ENCODE measurements at regions not wholly inside any gene's neighbourhood (a gene's known extent, or its start where the extent isn't known, plus 50 kb on each side); places are given as distances from the start of the nearest gene placed in this dataset.

DNA sequence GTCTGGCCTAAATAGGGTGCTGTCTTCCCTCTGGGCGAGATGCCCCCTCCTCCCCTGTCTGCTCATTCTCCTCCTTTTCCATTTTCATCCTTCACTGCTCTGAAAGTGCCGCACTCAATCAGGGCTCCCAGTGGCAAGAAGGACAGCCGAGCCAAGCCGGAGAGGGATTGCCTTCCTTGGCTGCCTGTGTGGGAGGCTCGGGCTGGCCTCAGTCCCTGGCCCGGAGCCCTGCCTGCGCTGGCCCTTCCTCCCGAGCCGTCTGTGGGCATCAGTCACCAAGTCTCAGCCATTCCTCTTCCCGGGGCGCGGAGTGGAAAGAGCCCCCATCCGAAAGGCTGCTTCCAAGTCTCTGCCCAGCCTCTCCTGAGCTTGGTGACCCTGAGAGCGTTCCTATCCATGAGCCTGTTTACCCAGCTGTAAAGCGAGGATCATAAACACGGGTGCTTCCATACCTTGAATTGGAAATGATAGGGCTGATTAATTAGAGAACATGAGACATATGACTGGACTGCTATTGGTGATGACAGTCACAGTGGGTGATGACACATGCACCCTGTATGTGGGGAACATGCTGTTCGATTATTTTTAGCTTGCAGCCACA, 59.1 kb upstream of the TLE3 start:
- no peaks in the 10 kb centered on the region for H3K9me3 ChIP-seq
- TF ChIP-seq, protein P1, sequence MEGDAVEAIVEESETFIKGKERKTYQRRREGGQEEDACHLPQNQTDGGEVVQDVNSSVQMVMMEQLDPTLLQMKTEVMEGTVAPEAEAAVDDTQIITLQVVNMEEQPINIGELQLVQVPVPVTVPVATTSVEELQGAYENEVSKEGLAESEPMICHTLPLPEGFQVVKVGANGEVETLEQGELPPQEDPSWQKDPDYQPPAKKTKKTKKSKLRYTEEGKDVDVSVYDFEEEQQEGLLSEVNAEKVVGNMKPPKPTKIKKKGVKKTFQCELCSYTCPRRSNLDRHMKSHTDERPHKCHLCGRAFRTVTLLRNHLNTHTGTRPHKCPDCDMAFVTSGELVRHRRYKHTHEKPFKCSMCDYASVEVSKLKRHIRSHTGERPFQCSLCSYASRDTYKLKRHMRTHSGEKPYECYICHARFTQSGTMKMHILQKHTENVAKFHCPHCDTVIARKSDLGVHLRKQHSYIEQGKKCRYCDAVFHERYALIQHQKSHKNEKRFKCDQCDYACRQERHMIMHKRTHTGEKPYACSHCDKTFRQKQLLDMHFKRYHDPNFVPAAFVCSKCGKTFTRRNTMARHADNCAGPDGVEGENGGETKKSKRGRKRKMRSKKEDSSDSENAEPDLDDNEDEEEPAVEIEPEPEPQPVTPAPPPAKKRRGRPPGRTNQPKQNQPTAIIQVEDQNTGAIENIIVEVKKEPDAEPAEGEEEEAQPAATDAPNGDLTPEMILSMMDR (IDR thresholded peaks at IDR 0.05), result no peak
- TF ChIP-seq POLR2AphosphoS5 (IDR thresholded peaks at IDR 0.05), result no peak
- TF ChIP-seq EP300 (IDR thresholded peaks at IDR 0.05), result no peak
- TF ChIP-seq POLR2A (IDR thresholded peaks at IDR 0.05; ENCODE audit: low read depth), result no peak
- peaks cover 46 to 60% (median 52%) of the 10 kb centered on the region in 4 donors for H3K4me1 ChIP-seq
- no peak for DNase-seq (ENCODE audit: extremely low spot score)
- 43% methylated on average over 9 of the region's 17 CpGs for WGBS
- no peaks in the 10 kb centered on the region for H3K36me3 ChIP-seq
- peak overlapping the region in 1 of 4 donors; percentile 12 for H3K4me3 ChIP-seq
- no peak overlapping the region for H3K27ac ChIP-seq (replicated peaks in 1 of 4)
- no peaks in the 10 kb centered on the region for H3K27me3 ChIP-seq
- intact Hi-C loops (cut with DNase I), result no loop called here

DNA sequence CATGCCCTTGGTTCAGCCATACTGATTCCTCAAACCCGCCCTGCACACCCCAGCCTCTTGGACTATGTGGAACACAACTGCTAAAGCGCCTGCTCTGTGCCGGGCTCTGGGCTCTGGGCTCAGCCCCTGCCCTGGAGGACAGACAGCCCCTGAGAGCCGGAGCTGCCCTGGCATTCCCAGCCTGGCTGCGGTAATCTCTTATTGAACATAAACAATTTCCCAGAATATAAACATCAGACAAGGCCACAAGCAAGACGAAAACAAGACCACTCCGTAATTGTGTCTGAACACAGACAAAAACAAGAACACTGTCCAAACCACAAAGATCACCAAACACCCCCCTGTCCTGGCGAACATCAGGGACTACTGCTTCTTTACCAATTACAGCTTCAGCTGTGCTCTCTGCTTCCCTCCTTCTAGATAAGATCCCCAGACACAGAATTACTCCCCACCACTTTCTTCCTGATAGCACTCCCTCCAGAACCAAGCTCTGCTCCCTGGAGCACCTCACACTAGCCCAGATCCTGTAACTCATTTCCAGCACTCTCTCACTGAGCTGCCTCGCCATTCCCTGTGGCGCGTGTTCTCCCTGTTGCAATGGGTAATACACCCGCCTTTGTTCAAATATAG, 57.1 kb upstream of the TLE3 start:
- intact Hi-C loops (cut with DNase I), result no loop called here
- Histone ChIP-seq H3K27me3 (no peaks in the 10 kb centered on the region), H3K9me3 (no peaks in the 10 kb centered on the region), H3K36me3 (no peaks in the 10 kb centered on the region), H3K27ac (replicated peaks in 1 of 4) (no peak overlapping the region), H3K4me3 (no peak overlapping the region), H3K4me1 (peaks cover 31 to 43% (median 36%) of the 10 kb centered on the region in 4 donors)
- no peak for DNase-seq (ENCODE audit: extremely low spot score)
- WGBS, result 85% methylated on average over 12 of the region's 12 CpGs
- TF ChIP-seq EP300 (IDR thresholded peaks at IDR 0.05) (no peak), POLR2AphosphoS5 (IDR thresholded peaks at IDR 0.05) (no peak), POLR2A (IDR thresholded peaks at IDR 0.05; ENCODE audit: low read depth) (no peak)
- TF ChIP-seq, protein P1 (IDR thresholded peaks at IDR 0.05), result no peak

DNA sequence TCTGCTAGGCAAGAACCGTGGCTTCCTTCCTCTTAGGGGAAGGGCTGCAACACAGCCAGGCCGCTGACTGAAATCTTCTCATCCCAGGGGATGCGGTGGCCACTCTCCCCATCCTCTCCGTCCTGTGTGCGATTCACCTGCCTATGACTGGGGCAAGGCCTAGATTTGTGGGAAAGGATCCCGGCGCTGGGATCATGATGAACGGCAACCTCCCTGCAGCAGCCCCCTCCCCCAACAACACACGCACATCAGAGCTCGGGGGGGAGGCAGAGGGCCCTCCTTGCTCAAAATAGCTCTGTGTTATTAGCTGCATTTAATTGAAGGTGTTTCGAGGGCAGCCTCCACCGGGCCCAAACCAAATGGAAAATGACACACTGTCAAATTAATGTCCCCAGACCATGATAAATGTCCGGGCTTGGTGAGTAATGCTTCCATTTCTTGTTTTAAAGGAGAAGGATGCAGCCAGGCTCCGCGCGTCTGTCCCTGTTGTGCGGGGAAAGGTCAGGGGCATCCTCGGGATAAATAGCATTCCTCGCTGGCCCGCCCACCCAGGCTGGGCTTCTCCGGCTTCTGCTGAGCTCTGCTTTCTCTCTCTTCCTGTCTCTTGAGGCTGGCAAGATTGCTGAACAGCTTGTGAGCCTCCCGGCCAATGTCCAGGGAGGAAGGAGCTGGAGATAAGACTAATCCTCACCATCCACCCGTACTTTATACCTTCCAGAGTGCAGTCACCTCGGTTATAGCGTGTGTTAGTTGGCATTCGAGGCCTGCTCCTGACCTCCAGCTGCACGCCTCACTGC, 56.4 kb upstream of the TLE3 start:
- no peaks in the 10 kb centered on the region for H3K9me3 ChIP-seq
- DNase-seq (ENCODE audit: extremely low spot score), result no peak

DNA sequence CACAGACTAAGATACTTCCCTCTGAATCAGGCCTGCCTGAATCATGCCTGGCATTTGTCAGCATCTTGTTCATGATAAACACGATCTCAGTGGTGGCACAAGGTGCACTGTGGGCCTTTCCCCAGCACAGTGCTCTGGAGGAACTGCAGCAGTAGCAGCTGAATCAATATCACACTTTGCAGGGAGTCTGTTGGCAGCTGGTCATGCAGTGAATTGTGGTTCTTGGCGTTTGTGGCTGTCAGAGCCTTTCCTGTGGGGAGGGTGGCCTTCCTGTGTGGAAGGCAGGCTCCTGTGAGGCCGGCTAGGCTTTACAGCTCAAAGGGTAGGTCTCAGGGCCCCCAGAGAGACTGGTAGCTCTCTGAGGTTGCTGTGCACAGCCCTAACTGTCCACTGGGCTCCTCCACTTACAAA, 54.4 kb upstream of the TLE3 start:
- TF ChIP-seq EP300 (IDR thresholded peaks at IDR 0.05), result no peak
- TF ChIP-seq POLR2AphosphoS5 (IDR thresholded peaks at IDR 0.05), result no peak
- TF ChIP-seq POLR2A (IDR thresholded peaks at IDR 0.05; ENCODE audit: low read depth), result no peak
- TF ChIP-seq, protein P1 (IDR thresholded peaks at IDR 0.05), result no peak
- Histone ChIP-seq H3K4me1 (peaks cover 27 to 44% (median 41%) of the 10 kb centered on the region in 4 donors), H3K4me3 (no peak overlapping the region), H3K27ac (replicated peaks in 1 of 4) (no peak overlapping the region), H3K36me3 (no peaks in the 10 kb centered on the region), H3K9me3 (no peaks in the 10 kb centered on the region), H3K27me3 (no peaks in the 10 kb centered on the region)
- DNase-seq (ENCODE audit: extremely low spot score), result no peak
- intact Hi-C loops (cut with DNase I), result no loop called here
- 51% methylated on average over 3 of the region's 3 CpGs for WGBS

More for the DNA sequence above, 56.4 kb upstream of the TLE3 start:
- TF ChIP-seq POLR2A (IDR thresholded peaks at IDR 0.05; ENCODE audit: low read depth) (no peak), POLR2AphosphoS5 (IDR thresholded peaks at IDR 0.05) (no peak), EP300 (IDR thresholded peaks at IDR 0.05) (no peak)
- TF ChIP-seq, protein P1 (IDR thresholded peaks at IDR 0.05), result no peak
- intact Hi-C loops (cut with DNase I), result no loop called here
- Histone ChIP-seq H3K27me3 (no peaks in the 10 kb centered on the region), H3K27ac (replicated peaks in 1 of 4) (no peak overlapping the region), H3K36me3 (no peaks in the 10 kb centered on the region), H3K4me3 (no peak overlapping the region), H3K4me1 (peaks cover 27 to 40% (median 36%) of the 10 kb centered on the region in 4 donors)
- WGBS, result 61% methylated on average over 21 of the region's 27 CpGs
